ENCODE measurements at regions not wholly inside any gene's neighbourhood (a gene's known extent, or its start where the extent isn't known, plus 50 kb on each side); places are given as distances from the start of the nearest gene placed in this dataset.

GRCh38 chr2:234751275-234751973 lies 200.4 kb upstream of the SH3BP4 start:
- Histone ChIP-seq H3K36me3 (no peaks in the 10 kb centered on the region), H3K27me3 (replicated peaks; ENCODE audit: insufficient read depth) (no peaks in the 10 kb centered on the region), H3K9me3 (no peaks in the 10 kb centered on the region), H3K27ac (no peak overlapping the region), H3K4me3 (no peak overlapping the region), H3K4me1 (replicated peaks) (no peaks in the 10 kb centered on the region)
- intact Hi-C loops (cut with DNase I) = no loop called here
- TF ChIP-seq POLR2AphosphoS5 (IDR thresholded peaks at IDR 0.05) (no peak), CTCF (IDR thresholded peaks at IDR 0.05) (no peak), POLR2A (IDR thresholded peaks at IDR 0.05) (no peak)
- no peak for DNase-seq (ENCODE audit: low spot score)
- WGBS = 64% methylated on average over 3 of the region's 3 CpGs

- WGBS = 83% methylated on average over 3 of the region's 3 CpGs
- intact Hi-C loops (cut with DNase I) = no loop called here
Observed at GRCh38 chr2:234747833-234748559, 203.8 kb upstream of the SH3BP4 start.

GRCh38 chr2:234747032-234747431 lies 204.8 kb upstream of the SH3BP4 start:
- intact Hi-C loops (cut with DNase I) = no loop called here
- Histone ChIP-seq H3K9me3 (no peaks in the 10 kb centered on the region), H3K4me3 (no peak overlapping the region), H3K27me3 (replicated peaks; ENCODE audit: insufficient read depth) (no peaks in the 10 kb centered on the region), H3K4me1 (replicated peaks) (no peaks in the 10 kb centered on the region), H3K36me3 (no peaks in the 10 kb centered on the region), H3K27ac (no peak overlapping the region)
- TF ChIP-seq POLR2AphosphoS5 (IDR thresholded peaks at IDR 0.05) = no peak
- no peak for TF ChIP-seq CTCF (IDR thresholded peaks at IDR 0.05)
- TF ChIP-seq POLR2A (IDR thresholded peaks at IDR 0.05) = no peak
- DNase-seq (ENCODE audit: low spot score) = no peak

More at GRCh38 chr2:234747833-234748559, 203.8 kb upstream of the SH3BP4 start:
- Histone ChIP-seq H3K4me3 (no peak overlapping the region), H3K4me1 (replicated peaks) (no peaks in the 10 kb centered on the region), H3K36me3 (no peaks in the 10 kb centered on the region), H3K9me3 (no peaks in the 10 kb centered on the region), H3K27ac (no peak overlapping the region), H3K27me3 (replicated peaks; ENCODE audit: insufficient read depth) (no peaks in the 10 kb centered on the region)
- no peak for TF ChIP-seq POLR2A (IDR thresholded peaks at IDR 0.05)
- no peak for TF ChIP-seq POLR2AphosphoS5 (IDR thresholded peaks at IDR 0.05)
- TF ChIP-seq CTCF (IDR thresholded peaks at IDR 0.05) = no peak
- DNase-seq (ENCODE audit: low spot score) = no peak

GRCh38 chr2:234745347-234745746 lies 206.5 kb upstream of the SH3BP4 start:
- Histone ChIP-seq H3K9me3 (no peaks in the 10 kb centered on the region), H3K36me3 (no peaks in the 10 kb centered on the region), H3K27me3 (replicated peaks; ENCODE audit: insufficient read depth) (no peaks in the 10 kb centered on the region), H3K4me3 (no peak overlapping the region), H3K4me1 (replicated peaks) (no peaks in the 10 kb centered on the region), H3K27ac (no peak overlapping the region)
- no peak for TF ChIP-seq CTCF (IDR thresholded peaks at IDR 0.05)
- no peak for TF ChIP-seq POLR2AphosphoS5 (IDR thresholded peaks at IDR 0.05)
- no peak for TF ChIP-seq POLR2A (IDR thresholded peaks at IDR 0.05)
- intact Hi-C loops (cut with DNase I) = no loop called here
- no peak for DNase-seq (ENCODE audit: low spot score)
- WGBS = 100% methylated on average over 1 of the region's 1 CpG

- no peaks in the 10 kb centered on the region for H3K36me3 ChIP-seq
- intact Hi-C loops (cut with DNase I) = no loop called here
- TF ChIP-seq POLR2AphosphoS5 (IDR thresholded peaks at IDR 0.05) (no peak), POLR2A (IDR thresholded peaks at IDR 0.05) (no peak), CTCF (IDR thresholded peaks at IDR 0.05) (no peak)
Observed at GRCh38 chr2:234741976-234742375, 209.8 kb upstream of the SH3BP4 start.

More at GRCh38 chr2:234741976-234742375, 209.8 kb upstream of the SH3BP4 start:
- Histone ChIP-seq H3K9me3 (no peaks in the 10 kb centered on the region), H3K4me3 (no peak overlapping the region), H3K27ac (no peak overlapping the region), H3K27me3 (replicated peaks; ENCODE audit: insufficient read depth) (no peaks in the 10 kb centered on the region), H3K4me1 (replicated peaks) (no peaks in the 10 kb centered on the region)
- DNase-seq (ENCODE audit: low spot score) = no peak
